GM12873 (cell line): ENCODE measurements at regions not wholly inside any gene's neighbourhood (a gene's known extent, or its start where the extent isn't known, plus 50 kb on each side); places are given as distances from the start of the nearest gene placed in this dataset.

Experiments used
- TF ChIP-seq, protein P1 (sequence below): IDR thresholded peaks from 2 replicates; pipeline ENCODE4 v1.5.1; 2012; ENCODE audit warnings: low read depth, mild to moderate bottlenecking, moderate library complexity, low read length, control low read depth; ENCODE audit not compliant: insufficient read depth; ENCODE audit errors: missing control alignments

DNA sequence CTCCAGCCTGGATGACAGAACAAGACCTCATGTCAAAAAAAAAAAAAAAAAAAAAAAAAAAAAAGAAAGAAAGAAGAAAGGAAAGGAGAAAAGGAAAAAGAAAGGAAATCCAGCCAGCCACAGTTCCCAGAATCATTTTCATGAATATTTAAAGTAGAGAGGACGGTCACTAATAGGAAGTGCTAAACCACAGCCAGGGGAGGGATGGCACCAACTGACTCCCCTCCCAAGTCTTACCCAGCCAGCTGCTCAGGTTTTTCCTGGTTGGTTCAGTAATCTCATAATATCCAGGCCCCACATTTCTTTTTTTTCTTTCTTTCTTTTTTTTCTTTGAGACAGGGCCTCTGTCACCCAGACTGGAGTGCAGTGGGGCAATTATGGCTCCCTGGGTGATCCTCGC lies 63.9 kb upstream of the AK4 start:
- TF ChIP-seq, protein P1, sequence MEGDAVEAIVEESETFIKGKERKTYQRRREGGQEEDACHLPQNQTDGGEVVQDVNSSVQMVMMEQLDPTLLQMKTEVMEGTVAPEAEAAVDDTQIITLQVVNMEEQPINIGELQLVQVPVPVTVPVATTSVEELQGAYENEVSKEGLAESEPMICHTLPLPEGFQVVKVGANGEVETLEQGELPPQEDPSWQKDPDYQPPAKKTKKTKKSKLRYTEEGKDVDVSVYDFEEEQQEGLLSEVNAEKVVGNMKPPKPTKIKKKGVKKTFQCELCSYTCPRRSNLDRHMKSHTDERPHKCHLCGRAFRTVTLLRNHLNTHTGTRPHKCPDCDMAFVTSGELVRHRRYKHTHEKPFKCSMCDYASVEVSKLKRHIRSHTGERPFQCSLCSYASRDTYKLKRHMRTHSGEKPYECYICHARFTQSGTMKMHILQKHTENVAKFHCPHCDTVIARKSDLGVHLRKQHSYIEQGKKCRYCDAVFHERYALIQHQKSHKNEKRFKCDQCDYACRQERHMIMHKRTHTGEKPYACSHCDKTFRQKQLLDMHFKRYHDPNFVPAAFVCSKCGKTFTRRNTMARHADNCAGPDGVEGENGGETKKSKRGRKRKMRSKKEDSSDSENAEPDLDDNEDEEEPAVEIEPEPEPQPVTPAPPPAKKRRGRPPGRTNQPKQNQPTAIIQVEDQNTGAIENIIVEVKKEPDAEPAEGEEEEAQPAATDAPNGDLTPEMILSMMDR = no peak

DNA sequence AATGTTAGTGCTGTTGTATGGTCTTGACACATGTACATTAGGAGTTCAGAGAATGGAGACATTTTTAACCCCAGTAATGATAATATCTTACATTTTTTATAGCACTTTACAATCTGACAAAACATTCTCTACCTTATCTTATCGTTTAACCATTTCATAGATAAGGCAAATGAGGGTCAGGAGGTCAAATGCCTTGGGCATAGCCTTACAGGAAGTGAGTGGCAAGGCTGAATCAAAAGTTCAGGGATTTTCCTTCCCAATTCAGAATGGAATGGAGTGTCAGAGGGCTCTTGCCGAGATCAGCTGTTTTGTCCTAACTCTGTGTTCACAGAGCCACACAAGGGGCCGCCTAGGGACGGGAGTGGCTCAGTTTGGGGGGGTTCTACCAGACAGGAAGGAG lies 57.6 kb upstream of the AK4 start:
- TF ChIP-seq, protein P1 = no peak

DNA sequence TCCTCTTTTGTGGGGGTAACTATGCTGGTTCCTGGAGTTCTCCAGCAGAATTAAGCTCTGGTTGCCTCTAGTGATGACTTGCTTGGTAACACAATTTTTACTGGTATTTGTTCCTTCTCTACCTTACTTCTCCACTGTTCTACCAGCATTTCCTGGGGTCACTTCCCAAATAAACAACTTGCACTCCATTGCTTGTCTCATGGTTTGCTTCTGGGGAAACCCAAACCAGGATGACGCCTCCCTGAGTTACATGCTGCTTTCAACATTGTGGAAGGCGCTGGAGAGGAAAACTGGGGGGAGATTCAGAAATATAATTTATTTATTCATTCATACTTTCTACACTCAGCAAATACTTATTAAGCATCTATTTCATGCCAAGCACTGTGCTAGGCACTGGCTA lies 55.3 kb upstream of the AK4 start:
- TF ChIP-seq, protein P1 = no peak

GRCh38 chr1:65097076-65097475 lies 50.9 kb upstream of the AK4 start:
- TF ChIP-seq, protein P1 = no peak
